Cardiac muscle cell (in vitro differentiated cells and primary cell): ENCODE measurements at regions not wholly inside any gene's neighbourhood (a gene's known extent, or its start where the extent isn't known, plus 50 kb on each side); places are given as distances from the start of the nearest gene placed in this dataset.

Source experiments
- DNase-seq, 2 donors: peaks; one replicate each; pipeline versions ENCODE4 v3.0.0 to v3.0.0-alpha.2; 2010 to 2017; ENCODE audit warnings: low read depth in 1 of 2, low spot score in 1 of 2
- H3K27ac ChIP-seq: fragments of 200-600 bp; sonication (generic); 2 replicates; pipeline ENCODE4 v1.5.1; 2016
- H3K27me3 ChIP-seq: fragments of 200-600 bp; sonication (generic); 2 replicates; pipeline ENCODE4 v1.6.0; 2016; ENCODE audit warnings: control low read depth
- H3K36me3 ChIP-seq: fragments of 200-600 bp; sonication (generic); 2 replicates; pipeline ENCODE4 v1.5.1; 2016; ENCODE audit warnings: control low read depth
- H3K4me1 ChIP-seq: fragments of 200-600 bp; sonication (generic); 2 replicates; pipeline ENCODE4 v1.8.1; 2017; ENCODE audit warnings: low read depth, mild to moderate bottlenecking, mixed run types
- H3K4me3 ChIP-seq: fragments of 200-600 bp; sonication (generic); 2 replicates; pipeline ENCODE4 v1.5.1; 2016; ENCODE audit warnings: mild to moderate bottlenecking
- H3K9me3 ChIP-seq: fragments of 200-600 bp; sonication (generic); 2 replicates; pipeline ENCODE4 v1.5.1; 2017; ENCODE audit warnings: low read depth, mild to moderate bottlenecking, control low read depth
- CTCF ChIP-seq: IDR thresholded peaks from 2 replicates; pipeline ENCODE4 v1.5.1; 2012; ENCODE audit warnings: low read depth, mild to moderate bottlenecking, low read length

DNA sequence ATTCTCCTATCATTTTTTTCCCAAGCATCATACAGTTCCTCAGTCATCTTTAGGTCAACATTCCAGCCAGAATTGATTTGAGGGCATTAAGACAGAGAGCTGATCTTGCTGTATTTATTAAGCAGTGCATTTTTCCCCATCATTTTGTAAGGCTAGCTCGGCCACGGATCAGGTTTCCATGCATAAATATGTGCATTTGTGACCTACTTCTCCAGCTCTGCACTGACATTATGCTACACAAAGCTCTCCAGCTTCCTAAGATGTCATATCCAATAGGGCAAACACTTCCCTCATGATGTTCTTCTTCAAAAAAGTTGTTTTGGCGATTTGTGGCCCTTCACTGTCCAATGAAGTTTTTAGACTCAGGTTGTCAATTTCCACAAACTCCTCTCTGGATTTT is 202.6 kb downstream of the C7orf25 start:
- no peaks in the 10 kb centered on the region for H3K9me3 ChIP-seq
- H3K36me3 ChIP-seq, result no peaks in the 10 kb centered on the region
- DNase-seq, result no peak
- H3K27ac ChIP-seq, result no peak overlapping the region
- no peaks in the 10 kb centered on the region for H3K27me3 ChIP-seq
- H3K4me3 ChIP-seq, result no peak overlapping the region
- no peaks in the 10 kb centered on the region for H3K4me1 ChIP-seq
- TF ChIP-seq CTCF, result no peak

- no peak overlapping the region for H3K27ac ChIP-seq
- H3K27me3 ChIP-seq, result no peaks in the 10 kb centered on the region
- no peak for TF ChIP-seq CTCF
- no peaks in the 10 kb centered on the region for H3K36me3 ChIP-seq
- no peaks in the 10 kb centered on the region for H3K9me3 ChIP-seq
- peaks cover 6% of the 10 kb centered on the region for H3K4me1 ChIP-seq
- no peak for DNase-seq
- no peak overlapping the region for H3K4me3 ChIP-seq
Observed at GRCh38 chr7:42704710-42705109, 207.2 kb downstream of the C7orf25 start.

DNA sequence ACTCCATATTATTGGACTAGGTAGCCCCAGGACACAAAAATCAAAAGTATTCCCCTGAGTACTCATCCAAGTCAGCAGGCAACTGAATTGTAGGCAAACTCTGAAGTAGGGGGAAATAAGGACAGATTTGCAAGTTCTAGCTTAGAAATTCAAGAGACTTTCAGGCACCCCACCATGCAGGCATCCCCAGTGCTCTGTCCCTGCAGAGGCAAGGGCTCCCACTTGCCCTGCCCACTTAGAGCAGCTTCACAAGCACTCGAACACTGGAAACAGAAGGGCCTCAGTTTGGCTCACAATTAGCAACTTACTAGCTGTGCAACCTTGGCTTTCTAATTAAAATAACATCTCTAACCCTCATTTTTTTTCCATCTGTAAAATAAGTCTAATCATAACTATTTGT is 209.2 kb downstream of the C7orf25 start:
- Histone ChIP-seq H3K27me3 (no peaks in the 10 kb centered on the region), H3K36me3 (no peaks in the 10 kb centered on the region), H3K27ac (no peak overlapping the region), H3K4me1 (peaks cover 21% of the 10 kb centered on the region), H3K9me3 (no peaks in the 10 kb centered on the region), H3K4me3 (no peak overlapping the region)
- TF ChIP-seq CTCF, result no peak
- no peak for DNase-seq

GRCh38 chr7:42700406-42701327 is 211.2 kb downstream of the C7orf25 start:
- TF ChIP-seq CTCF, result peak; percentile 35
- no peak overlapping the region for H3K4me3 ChIP-seq
- no peaks in the 10 kb centered on the region for H3K27me3 ChIP-seq
- H3K27ac ChIP-seq, result no peak overlapping the region
- H3K36me3 ChIP-seq, result no peaks in the 10 kb centered on the region
- peak in 1 of 2 donors; percentile 42 for DNase-seq
- peaks cover 21% of the 10 kb centered on the region for H3K4me1 ChIP-seq
- H3K9me3 ChIP-seq, result no peaks in the 10 kb centered on the region

DNA sequence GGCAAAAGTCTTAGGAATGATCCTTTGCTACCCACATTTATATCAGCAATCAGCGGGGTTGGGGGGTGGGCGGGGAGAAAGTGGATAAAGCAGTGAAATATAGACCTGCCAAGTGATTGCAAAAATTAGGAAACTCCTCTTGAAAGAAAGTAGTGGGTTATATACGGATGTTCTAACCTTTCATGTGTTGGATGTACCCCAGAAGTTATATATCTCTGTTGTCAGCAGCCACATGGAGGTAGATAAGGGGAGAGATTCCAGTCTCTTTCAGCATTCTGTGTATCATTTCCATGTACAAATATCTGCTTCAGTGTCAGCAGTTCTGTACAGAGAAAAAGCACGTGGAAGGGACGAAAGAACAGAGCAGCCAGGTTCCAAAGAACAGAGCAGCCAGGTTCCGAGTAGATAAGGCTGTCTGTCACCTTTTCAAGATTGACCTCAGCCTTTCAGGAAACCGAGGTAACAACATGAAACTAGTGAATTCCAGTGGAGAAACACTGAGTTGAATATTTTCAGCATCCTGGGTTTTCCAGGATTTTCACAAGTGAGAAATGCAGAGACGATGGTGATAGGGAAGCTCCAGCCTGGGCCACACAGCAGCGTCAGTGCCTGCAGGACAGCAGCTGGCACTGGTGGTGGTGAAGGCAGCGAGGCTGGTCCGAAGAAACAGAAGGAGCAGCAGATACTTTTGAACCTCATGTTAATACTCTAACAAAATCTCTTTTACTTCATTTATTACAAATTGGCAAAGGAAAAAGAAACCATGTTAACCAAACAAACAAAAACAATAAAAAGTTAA is 212.3 kb downstream of the C7orf25 start:
- no peak overlapping the region for H3K27ac ChIP-seq
- H3K27me3 ChIP-seq, result no peaks in the 10 kb centered on the region
- H3K36me3 ChIP-seq, result no peaks in the 10 kb centered on the region
- H3K9me3 ChIP-seq, result no peaks in the 10 kb centered on the region
- peak in 1 of 2 donors; percentile 3 for DNase-seq
- TF ChIP-seq CTCF, result no peak
- no peak overlapping the region for H3K4me3 ChIP-seq
- H3K4me1 ChIP-seq, result peaks cover 21% of the 10 kb centered on the region
